HL-60 (cell line): ENCODE measurements at regions not wholly inside any gene's neighbourhood (a gene's known extent, or its start where the extent isn't known, plus 50 kb on each side); places are given as distances from the start of the nearest gene placed in this dataset.

Experiments used
- DNase-seq, 2 experiments: peaks; one replicate each; pipeline ENCODE4 v3.0.0-alpha.2; 2010 to 2020; ENCODE audit warnings: low read depth in 1 of 2, low spot score in 1 of 2
- H3K27ac ChIP-seq: fragments of 250-450 bp; sonication (Bioruptor Pico); replicated peaks from 2 replicates; pipeline ENCODE4 v1.5.1; 2020; ENCODE audit warnings: mild to moderate bottlenecking, moderate library complexity
- H3K27me3 ChIP-seq: fragments of 250-450 bp; sonication (Bioruptor Pico); 2 replicates; pipeline ENCODE4 v1.5.1; 2021; ENCODE audit warnings: mild to moderate bottlenecking, moderate library complexity; ENCODE audit not compliant: insufficient read depth, poor library complexity, severe bottlenecking
- H3K4me3 ChIP-seq: replicated peaks from 2 replicates; pipeline ENCODE4 v1.5.1; 2011; ENCODE audit warnings: mild to moderate bottlenecking, control low read depth, low read length; ENCODE audit not compliant: insufficient read depth
- GABPA ChIP-seq: IDR thresholded peaks from 2 replicates; pipeline ENCODE4 v1.6.1; 2012; ENCODE audit warnings: low read depth
- POLR2AphosphoS5 ChIP-seq: IDR thresholded peaks from 2 replicates; pipeline ENCODE4 v1.6.1; 2012; ENCODE audit warnings: low read depth
- SPI1 ChIP-seq: IDR thresholded peaks from 2 replicates; pipeline ENCODE4 v1.6.1; 2012; ENCODE audit warnings: low read depth, mild to moderate bottlenecking, borderline replicate concordance
- TF ChIP-seq, protein P1 (sequence below): IDR thresholded peaks from one replicate; pipeline ENCODE4 v1.5.1; 2011; ENCODE audit warnings: low read length, control low read depth, inconsistent platforms; ENCODE audit not compliant: insufficient read depth
- TF ChIP-seq, protein P2 (sequence below): IDR thresholded peaks from 2 replicates; pipeline ENCODE4 v1.6.1; 2012; ENCODE audit warnings: low read depth; ENCODE audit not compliant: insufficient replicate concordance

- DNase-seq = peak in 1 of 2 experiments; percentile 18
- no peak overlapping the region for H3K4me3 ChIP-seq
- H3K27me3 ChIP-seq = no peaks in the 10 kb centered on the region
- H3K27ac ChIP-seq = no peak overlapping the region
- TF ChIP-seq SPI1 = peak; percentile 56; the same call in 1 of the 2 replicates
- TF ChIP-seq, protein P1, sequence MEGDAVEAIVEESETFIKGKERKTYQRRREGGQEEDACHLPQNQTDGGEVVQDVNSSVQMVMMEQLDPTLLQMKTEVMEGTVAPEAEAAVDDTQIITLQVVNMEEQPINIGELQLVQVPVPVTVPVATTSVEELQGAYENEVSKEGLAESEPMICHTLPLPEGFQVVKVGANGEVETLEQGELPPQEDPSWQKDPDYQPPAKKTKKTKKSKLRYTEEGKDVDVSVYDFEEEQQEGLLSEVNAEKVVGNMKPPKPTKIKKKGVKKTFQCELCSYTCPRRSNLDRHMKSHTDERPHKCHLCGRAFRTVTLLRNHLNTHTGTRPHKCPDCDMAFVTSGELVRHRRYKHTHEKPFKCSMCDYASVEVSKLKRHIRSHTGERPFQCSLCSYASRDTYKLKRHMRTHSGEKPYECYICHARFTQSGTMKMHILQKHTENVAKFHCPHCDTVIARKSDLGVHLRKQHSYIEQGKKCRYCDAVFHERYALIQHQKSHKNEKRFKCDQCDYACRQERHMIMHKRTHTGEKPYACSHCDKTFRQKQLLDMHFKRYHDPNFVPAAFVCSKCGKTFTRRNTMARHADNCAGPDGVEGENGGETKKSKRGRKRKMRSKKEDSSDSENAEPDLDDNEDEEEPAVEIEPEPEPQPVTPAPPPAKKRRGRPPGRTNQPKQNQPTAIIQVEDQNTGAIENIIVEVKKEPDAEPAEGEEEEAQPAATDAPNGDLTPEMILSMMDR = peak; percentile 45
- TF ChIP-seq POLR2AphosphoS5 = no peak
These were observed 78.6 kb upstream of the FAM9A start for GRCh38 chrX:8879750-8880149.

DNA sequence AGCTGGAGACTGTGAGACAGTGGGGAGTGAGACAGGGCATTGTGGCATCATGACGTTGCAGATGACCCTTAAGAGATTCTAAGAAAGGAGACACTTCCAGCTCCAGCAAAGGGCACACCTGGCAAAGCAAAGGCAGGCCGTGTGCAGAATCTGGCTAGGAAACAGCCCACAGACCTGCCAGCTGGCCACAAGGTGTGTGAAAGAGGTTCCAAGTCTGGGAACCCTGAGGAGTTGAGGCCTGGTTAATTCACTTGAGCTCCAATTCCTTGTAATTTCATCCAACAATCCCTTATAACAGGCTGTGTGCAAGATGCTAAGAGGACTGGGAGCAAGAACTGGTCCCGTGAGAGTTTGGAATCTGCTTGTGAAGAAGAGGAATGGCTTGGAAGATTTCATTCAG, 72.8 kb upstream of the FAM9A start:
- peaks cover 2% of the 10 kb centered on the region for H3K27me3 ChIP-seq
- TF ChIP-seq, protein P2, sequence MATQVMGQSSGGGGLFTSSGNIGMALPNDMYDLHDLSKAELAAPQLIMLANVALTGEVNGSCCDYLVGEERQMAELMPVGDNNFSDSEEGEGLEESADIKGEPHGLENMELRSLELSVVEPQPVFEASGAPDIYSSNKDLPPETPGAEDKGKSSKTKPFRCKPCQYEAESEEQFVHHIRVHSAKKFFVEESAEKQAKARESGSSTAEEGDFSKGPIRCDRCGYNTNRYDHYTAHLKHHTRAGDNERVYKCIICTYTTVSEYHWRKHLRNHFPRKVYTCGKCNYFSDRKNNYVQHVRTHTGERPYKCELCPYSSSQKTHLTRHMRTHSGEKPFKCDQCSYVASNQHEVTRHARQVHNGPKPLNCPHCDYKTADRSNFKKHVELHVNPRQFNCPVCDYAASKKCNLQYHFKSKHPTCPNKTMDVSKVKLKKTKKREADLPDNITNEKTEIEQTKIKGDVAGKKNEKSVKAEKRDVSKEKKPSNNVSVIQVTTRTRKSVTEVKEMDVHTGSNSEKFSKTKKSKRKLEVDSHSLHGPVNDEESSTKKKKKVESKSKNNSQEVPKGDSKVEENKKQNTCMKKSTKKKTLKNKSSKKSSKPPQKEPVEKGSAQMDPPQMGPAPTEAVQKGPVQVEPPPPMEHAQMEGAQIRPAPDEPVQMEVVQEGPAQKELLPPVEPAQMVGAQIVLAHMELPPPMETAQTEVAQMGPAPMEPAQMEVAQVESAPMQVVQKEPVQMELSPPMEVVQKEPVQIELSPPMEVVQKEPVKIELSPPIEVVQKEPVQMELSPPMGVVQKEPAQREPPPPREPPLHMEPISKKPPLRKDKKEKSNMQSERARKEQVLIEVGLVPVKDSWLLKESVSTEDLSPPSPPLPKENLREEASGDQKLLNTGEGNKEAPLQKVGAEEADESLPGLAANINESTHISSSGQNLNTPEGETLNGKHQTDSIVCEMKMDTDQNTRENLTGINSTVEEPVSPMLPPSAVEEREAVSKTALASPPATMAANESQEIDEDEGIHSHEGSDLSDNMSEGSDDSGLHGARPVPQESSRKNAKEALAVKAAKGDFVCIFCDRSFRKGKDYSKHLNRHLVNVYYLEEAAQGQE = no peak
- no peak for TF ChIP-seq GABPA
- TF ChIP-seq SPI1 = no peak
- TF ChIP-seq, protein P1 = no peak
- no peak overlapping the region for H3K4me3 ChIP-seq
- no peak overlapping the region for H3K27ac ChIP-seq
- no peak for DNase-seq

DNA sequence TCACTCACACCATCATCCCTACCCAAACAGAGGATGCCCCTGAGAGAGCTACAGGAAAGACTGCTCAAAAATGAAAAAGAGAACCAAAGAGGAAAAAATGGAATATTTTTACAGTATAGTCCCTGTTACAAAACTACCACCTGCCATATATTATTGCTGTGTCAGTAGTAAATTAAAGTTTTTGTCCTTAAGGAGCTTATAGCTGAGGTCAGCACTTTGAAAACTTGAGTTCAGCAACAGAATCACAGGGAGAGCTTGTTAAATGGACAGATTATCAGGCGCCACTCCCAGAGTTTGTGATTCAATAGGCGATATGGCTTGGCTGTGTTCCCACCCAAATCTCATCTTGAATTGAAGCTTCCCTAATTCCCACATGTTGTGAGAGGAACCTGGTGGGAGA, 71.9 kb upstream of the FAM9A start:
- Histone ChIP-seq H3K27ac (no peak overlapping the region), H3K4me3 (no peak overlapping the region), H3K27me3 (peaks cover 2% of the 10 kb centered on the region)
- TF ChIP-seq SPI1 (no peak), GABPA (no peak), POLR2AphosphoS5 (no peak)
- TF ChIP-seq, protein P2 = no peak
- TF ChIP-seq, protein P1 = no peak
- DNase-seq = no peak

DNA sequence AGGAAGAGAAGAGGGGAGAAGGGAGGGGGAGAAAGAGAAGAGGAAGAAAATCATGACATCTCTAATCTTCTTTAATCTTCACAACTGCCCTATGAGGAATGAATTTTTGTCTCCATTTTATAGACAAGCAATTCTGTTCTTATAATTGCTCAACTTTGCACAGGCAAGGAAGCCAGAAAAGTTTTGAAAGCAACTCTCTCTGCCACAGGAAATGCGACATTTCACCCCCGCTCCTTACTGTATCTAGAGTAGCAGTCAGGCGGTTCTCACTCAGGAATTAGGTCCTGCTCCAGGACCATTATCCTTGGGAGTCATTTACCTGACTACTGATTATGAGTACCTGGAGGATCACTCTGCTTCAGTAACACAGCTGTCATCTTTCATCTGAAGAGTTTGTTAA, 69.2 kb upstream of the FAM9A start:
- Histone ChIP-seq H3K4me3 (no peak overlapping the region), H3K27ac (no peak overlapping the region), H3K27me3 (peaks cover 2% of the 10 kb centered on the region)
- no peak for TF ChIP-seq SPI1
- TF ChIP-seq GABPA = no peak
- no peak for TF ChIP-seq POLR2AphosphoS5
- TF ChIP-seq, protein P2 = no peak
- TF ChIP-seq, protein P1 = no peak
- DNase-seq = no peak
